WTC11 (cell line): ENCODE measurements at regions not wholly inside any gene's neighbourhood (a gene's known extent, or its start where the extent isn't known, plus 50 kb on each side); places are given as distances from the start of the nearest gene placed in this dataset.

Experiments used
- ATAC-seq: fragments of 200-7000 bp; cut with Tn5 transposase; 2 replicates; pipeline ENCODE4 v1.10.0; 2021; ENCODE audit warnings: mild to moderate bottlenecking, moderate library complexity
- CTCF ChIA-PET: fragments of 300-600 bp; sonication (Branson Sonifier 250); formaldehyde crosslinking; loops from one replicate; lab custom pipeline; 2021; ENCODE audit warnings: antibody characterized with exemption; lab: Charles Lee
- POLR2A ChIA-PET: fragments of 350-600 bp; sonication (Branson Sonifier 250); formaldehyde crosslinking; loops from one replicate; lab custom pipeline; 2021; ENCODE audit warnings: antibody characterized with exemption; lab: Charles Lee
- DNase-seq: peaks from one replicate; pipeline ENCODE4 v3.0.0; 2021; ENCODE audit warnings: low spot score
- H3K27ac Mint-ChIP-seq: 2 replicates; pipeline ENCODE4 v1.8.0; 2021; ENCODE audit warnings: mixed read lengths
- H3K27me3 Mint-ChIP-seq: 2 replicates; pipeline ENCODE4 v1.8.0; 2021; ENCODE audit warnings: low read depth, mild to moderate bottlenecking, moderate library complexity, mixed read lengths
- H3K36me3 Mint-ChIP-seq: 2 replicates; pipeline ENCODE4 v1.8.0; 2021; ENCODE audit warnings: mixed read lengths
- H3K4me1 Mint-ChIP-seq: 2 replicates; pipeline ENCODE4 v1.8.0; 2022; ENCODE audit warnings: mixed read lengths
- H3K4me3 Mint-ChIP-seq: 2 replicates; pipeline ENCODE4 v1.8.0; 2021; ENCODE audit warnings: mild to moderate bottlenecking, moderate library complexity, mixed read lengths
- H3K9me3 Mint-ChIP-seq: 2 replicates; pipeline ENCODE4 v1.8.0; 2021; ENCODE audit warnings: mixed read lengths
- AFF4 ChIP-seq: sonication (generic); formaldehyde crosslinking; IDR thresholded peaks from 2 replicates; pipeline ENCODE4 v1.8.1; 2023; ENCODE audit warnings: mild to moderate bottlenecking, missing genetic modification reagents, borderline replicate concordance
- ATF6 ChIP-seq: sonication (generic); formaldehyde crosslinking; IDR thresholded peaks from 2 replicates; pipeline ENCODE4 v1.8.1; 2023; ENCODE audit warnings: mild to moderate bottlenecking, missing genetic modification reagents
- CREB1 ChIP-seq: sonication (generic); formaldehyde crosslinking; IDR thresholded peaks from 2 replicates; pipeline ENCODE4 v1.8.0; 2023; ENCODE audit warnings: mild to moderate bottlenecking, missing genetic modification reagents
- CREM ChIP-seq: sonication (generic); formaldehyde crosslinking; IDR thresholded peaks from 2 replicates; pipeline ENCODE4 v1.8.1; 2022; ENCODE audit warnings: mild to moderate bottlenecking, missing genetic modification reagents, moderate library complexity
- E2F4 ChIP-seq: sonication (generic); formaldehyde crosslinking; IDR thresholded peaks from 2 replicates; pipeline ENCODE4 v1.8.1; 2022; ENCODE audit warnings: low read depth, mild to moderate bottlenecking, moderate library complexity, missing genetic modification reagents, borderline replicate concordance
- ELF4 ChIP-seq: sonication (generic); formaldehyde crosslinking; IDR thresholded peaks from 2 replicates; pipeline ENCODE4 v1.8.1; 2022; ENCODE audit warnings: low read depth, mild to moderate bottlenecking, moderate library complexity, missing genetic modification reagents
- ESRRA ChIP-seq: sonication (generic); formaldehyde crosslinking; IDR thresholded peaks from 2 replicates; pipeline ENCODE4 v1.8.1; 2022; ENCODE audit warnings: mild to moderate bottlenecking, missing genetic modification reagents, borderline replicate concordance
- FOXJ3 ChIP-seq: sonication (generic); formaldehyde crosslinking; IDR thresholded peaks from 2 replicates; pipeline ENCODE4 v1.9.0; 2021; ENCODE audit warnings: missing genetic modification reagents, mild to moderate bottlenecking, borderline replicate concordance
- FOXP4 ChIP-seq: sonication (generic); formaldehyde crosslinking; IDR thresholded peaks from 2 replicates; pipeline ENCODE4 v1.8.0; 2022; ENCODE audit warnings: mild to moderate bottlenecking, missing genetic modification reagents
- GRHL2 ChIP-seq: fragments of 250-450 bp; sonication (Bioruptor Pico); IDR thresholded peaks from 2 replicates; pipeline ENCODE4 v1.8.0; 2022; ENCODE audit warnings: mild to moderate bottlenecking, moderate library complexity; ENCODE audit not compliant: insufficient replicate concordance, severe bottlenecking
- IRF1 ChIP-seq: sonication (generic); formaldehyde crosslinking; IDR thresholded peaks from 2 replicates; pipeline ENCODE4 v1.8.0; 2023; ENCODE audit warnings: missing genetic modification reagents
- JAZF1 ChIP-seq: fragments of 250-450 bp; sonication (Bioruptor Pico); IDR thresholded peaks from 2 replicates; pipeline ENCODE4 v1.9.0; 2021; ENCODE audit warnings: moderate library complexity, mild to moderate bottlenecking, inconsistent platforms
- NFYB ChIP-seq: sonication (generic); formaldehyde crosslinking; conservative IDR thresholded peaks from 2 replicates; pipeline ENCODE4 v1.8.0; 2022; ENCODE audit warnings: low read depth, missing genetic modification reagents
- NR2C2 ChIP-seq: sonication (generic); formaldehyde crosslinking; IDR thresholded peaks from 2 replicates; pipeline ENCODE4 v1.8.0; 2022; ENCODE audit warnings: mild to moderate bottlenecking, missing genetic modification reagents
- NR3C1 ChIP-seq: sonication (generic); formaldehyde crosslinking; conservative IDR thresholded peaks from 2 replicates; pipeline ENCODE4 v1.8.1; 2023; ENCODE audit warnings: low read depth, mild to moderate bottlenecking, missing genetic modification reagents
- PRRX2 ChIP-seq: fragments of 250-450 bp; sonication (Bioruptor Pico); IDR thresholded peaks from 2 replicates; pipeline ENCODE4 v1.8.0; 2021; ENCODE audit warnings: mild to moderate bottlenecking
- RELA ChIP-seq: sonication (generic); formaldehyde crosslinking; IDR thresholded peaks from 2 replicates; pipeline ENCODE4 v1.8.1; 2022; ENCODE audit warnings: missing genetic modification reagents, mild to moderate bottlenecking, borderline replicate concordance
- SMAD4 ChIP-seq: sonication (generic); formaldehyde crosslinking; IDR thresholded peaks from 2 replicates; pipeline ENCODE4 v1.8.0; 2022; ENCODE audit warnings: mild to moderate bottlenecking, missing genetic modification reagents
- SP1 ChIP-seq: sonication (generic); formaldehyde crosslinking; conservative IDR thresholded peaks from 2 replicates; pipeline ENCODE4 v1.8.1; 2022; ENCODE audit warnings: missing genetic modification reagents
- TEAD1 ChIP-seq: sonication (generic); formaldehyde crosslinking; IDR thresholded peaks from 2 replicates; pipeline ENCODE4 v1.8.0; 2022; ENCODE audit warnings: mild to moderate bottlenecking, missing genetic modification reagents
- ZNF263 ChIP-seq: sonication (generic); formaldehyde crosslinking; IDR thresholded peaks from 2 replicates; pipeline ENCODE4 v1.8.1; 2022; ENCODE audit warnings: low read depth, mild to moderate bottlenecking, moderate library complexity, missing genetic modification reagents
- ZNF281 ChIP-seq: sonication (generic); formaldehyde crosslinking; IDR thresholded peaks from 2 replicates; pipeline ENCODE4 v1.8.0; 2023; ENCODE audit warnings: mild to moderate bottlenecking, missing genetic modification reagents

GRCh38 chr2:183608747-183609146 lies 484.5 kb downstream of the NUP35 start:
- CTCF ChIA-PET, result interaction anchor here (1.4 to 1.8 kb wide), 2 partner anchors 192 to 314 kb away, joined by 3 to 9 read pairs; no protein-coding TSS in a partner anchor
- no peak for DNase-seq
- Mint-ChIP-seq H3K27me3 (no peaks in the 10 kb centered on the region), H3K4me1 (peaks cover 43% of the 10 kb centered on the region), H3K27ac (no peak overlapping the region), H3K36me3 (no peaks in the 10 kb centered on the region), H3K4me3 (no peak overlapping the region)
- peak; percentile 38 for ATAC-seq
- no peak for TF ChIP-seq PRRX2 (CRISPR knock-in tag)
- no peak for TF ChIP-seq NR2C2 (CRISPR knock-in tag)
- no peak for TF ChIP-seq ESRRA
- no peak for TF ChIP-seq FOXJ3 (CRISPR knock-in tag)
- TF ChIP-seq, all 79 proteins: peak for 0
- POLR2A ChIA-PET, result interaction anchor here (0.6 kb wide), 1 partner anchor 12 kb away, joined by 3 read pairs; no protein-coding TSS in a partner anchor
- no peaks in the 10 kb centered on the region for H3K9me3 Mint-ChIP-seq

GRCh38 chr2:183610724-183611123 lies 486.5 kb downstream of the NUP35 start:
- ChIA-PET CTCF (no interaction called here), POLR2A (no interaction called here)
- DNase-seq, result no peak
- peak; percentile 91 for ATAC-seq
- no peaks in the 10 kb centered on the region for H3K9me3 Mint-ChIP-seq
- peaks cover 32% of the 10 kb centered on the region for H3K4me1 Mint-ChIP-seq
- no peak overlapping the region for H3K27ac Mint-ChIP-seq
- H3K4me3 Mint-ChIP-seq, result no peak overlapping the region
- no peaks in the 10 kb centered on the region for H3K36me3 Mint-ChIP-seq
- no peaks in the 10 kb centered on the region for H3K27me3 Mint-ChIP-seq
- no peak for TF ChIP-seq CREB1 (CRISPR knock-in tag)
- no peak for TF ChIP-seq ELF4 (CRISPR knock-in tag)
- TF ChIP-seq ATF6, result no peak
- no peak for TF ChIP-seq ZNF281 (CRISPR knock-in tag)
- no peak for TF ChIP-seq FOXP4
- TF ChIP-seq JAZF1 (CRISPR knock-in tag), result no peak
- TF ChIP-seq CREM, result no peak
- TF ChIP-seq SMAD4, result no peak
- no peak for TF ChIP-seq RELA
- no peak for TF ChIP-seq ZNF263
- no peak for TF ChIP-seq E2F4 (CRISPR knock-in tag)
- no peak for TF ChIP-seq SP1
- no peak for TF ChIP-seq TEAD1 (CRISPR knock-in tag)
- TF ChIP-seq NFYB (CRISPR knock-in tag), result no peak
- TF ChIP-seq AFF4 (CRISPR knock-in tag), result no peak
- no peak for TF ChIP-seq IRF1 (CRISPR knock-in tag)
- TF ChIP-seq NR3C1, result no peak
- no peak for TF ChIP-seq GRHL2 (CRISPR knock-in tag)
